GM18511 (cell line): ENCODE measurements at regions not wholly inside any gene's neighbourhood (a gene's known extent, or its start where the extent isn't known, plus 50 kb on each side); places are given as distances from the start of the nearest gene placed in this dataset.

Experiments used
- ATAC-seq: cut with Tn5 transposase; IDR thresholded peaks from one replicate; pipeline ENCODE4 v1.9.1; 2021; ENCODE audit warnings: mild to moderate bottlenecking, moderate library complexity; ENCODE audit not compliant: unreplicated experiment

DNA sequence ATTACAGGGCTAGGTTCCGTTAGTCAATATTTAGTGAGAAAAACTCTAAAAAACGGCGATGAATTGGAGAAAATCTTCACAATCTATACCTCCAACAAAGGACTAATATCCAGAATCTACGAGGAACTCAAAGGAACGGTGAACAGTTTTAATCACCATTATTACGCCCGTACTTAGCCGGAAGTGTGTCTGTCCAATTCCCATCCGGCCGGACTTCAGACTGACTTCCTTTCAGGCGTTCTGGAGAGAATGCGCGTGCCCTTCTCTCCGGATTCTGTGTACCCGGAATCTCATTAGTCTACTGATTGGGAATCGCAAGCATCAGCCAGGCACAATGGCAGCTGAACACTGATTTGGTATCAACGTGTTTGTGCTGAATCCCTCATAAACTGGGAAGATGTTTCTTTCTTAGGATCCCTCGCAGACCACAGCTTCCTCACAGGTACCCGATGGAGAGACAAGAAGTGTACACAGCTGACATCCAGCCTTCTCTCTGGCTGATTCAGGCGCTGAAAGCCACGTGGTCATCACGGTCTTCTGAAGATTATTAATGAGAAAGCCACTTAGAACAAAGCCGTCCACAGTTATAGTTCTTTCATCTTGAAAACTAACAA is 239.9 kb downstream of the ZNF516 start:
- no peak for ATAC-seq

DNA sequence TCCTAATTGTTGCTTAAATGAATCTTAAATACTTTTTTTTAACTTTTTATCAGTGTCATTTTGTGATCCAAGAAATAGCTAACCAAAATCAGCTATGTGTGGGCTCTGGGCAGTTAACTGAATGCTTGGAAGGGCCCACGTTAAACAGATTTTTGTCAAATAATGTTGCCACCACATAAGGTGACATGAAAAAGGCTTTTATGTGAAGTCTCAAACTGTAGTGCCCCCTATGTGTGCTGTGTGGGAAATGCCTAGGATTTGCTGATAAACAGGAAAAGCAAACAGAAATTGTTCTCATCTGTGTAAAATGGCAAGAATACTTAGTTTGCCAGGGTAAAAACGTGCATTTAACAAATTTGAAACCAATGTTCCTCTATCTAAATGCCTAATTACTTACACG is 242.2 kb downstream of the ZNF516 start:
- ATAC-seq = no peak

DNA sequence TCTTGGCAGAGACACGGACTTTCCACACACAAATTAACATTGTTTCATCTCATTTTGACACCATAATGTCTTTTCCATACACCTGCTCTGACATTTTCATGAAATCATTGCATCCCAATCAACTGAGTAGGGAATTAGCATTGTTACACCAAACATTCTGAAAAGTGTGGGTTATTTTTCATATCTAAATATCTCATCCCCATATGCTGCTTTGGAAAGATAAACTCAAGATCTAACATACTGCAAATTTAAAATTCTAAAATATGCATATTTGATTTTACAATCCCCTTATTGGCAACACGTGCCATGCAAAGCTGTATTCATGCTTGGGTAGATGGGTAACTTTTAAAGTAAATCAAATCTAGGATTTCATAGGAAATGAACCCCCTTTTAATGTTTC is 242.9 kb downstream of the ZNF516 start:
- no peak for ATAC-seq

DNA sequence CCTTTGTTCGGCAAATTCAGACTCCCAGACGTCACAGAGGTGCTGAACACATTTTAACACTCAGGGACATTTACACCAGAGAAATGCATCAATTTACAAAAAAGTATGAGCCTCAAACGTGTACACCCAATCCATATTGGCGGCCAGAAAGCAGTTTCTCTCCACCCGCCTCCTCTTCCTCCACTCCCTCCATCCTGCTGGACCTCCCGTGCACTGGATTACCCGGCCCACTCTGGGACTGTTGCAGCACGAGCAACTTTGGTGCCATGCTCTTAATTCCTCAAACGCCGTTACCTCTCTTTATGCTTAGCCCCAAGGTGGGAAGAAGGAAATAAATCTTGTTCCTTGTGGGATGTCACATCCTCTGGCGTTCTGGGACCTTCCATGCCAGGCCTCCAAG is 243.4 kb downstream of the ZNF516 start:
- no peak for ATAC-seq

DNA sequence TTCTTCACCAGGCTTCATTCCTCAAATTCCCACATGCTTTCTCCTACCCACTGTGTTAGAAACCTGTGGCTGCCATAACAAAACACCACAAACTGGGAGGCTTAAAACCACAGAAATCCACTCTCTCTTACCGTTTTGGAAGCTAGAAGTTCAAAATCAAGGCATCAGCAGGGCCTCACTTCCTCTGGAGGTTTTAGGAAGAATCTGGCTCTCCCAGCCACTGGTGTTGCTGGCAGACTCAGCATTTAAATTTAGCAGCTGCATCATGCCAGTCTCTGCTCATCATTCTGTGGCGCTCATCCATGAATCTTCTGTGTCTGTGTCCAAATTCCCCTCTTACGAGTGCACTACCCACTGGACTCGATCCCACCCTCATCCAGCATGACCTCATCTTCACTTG is 248.5 kb downstream of the ZNF516 start:
- ATAC-seq = no peak

DNA sequence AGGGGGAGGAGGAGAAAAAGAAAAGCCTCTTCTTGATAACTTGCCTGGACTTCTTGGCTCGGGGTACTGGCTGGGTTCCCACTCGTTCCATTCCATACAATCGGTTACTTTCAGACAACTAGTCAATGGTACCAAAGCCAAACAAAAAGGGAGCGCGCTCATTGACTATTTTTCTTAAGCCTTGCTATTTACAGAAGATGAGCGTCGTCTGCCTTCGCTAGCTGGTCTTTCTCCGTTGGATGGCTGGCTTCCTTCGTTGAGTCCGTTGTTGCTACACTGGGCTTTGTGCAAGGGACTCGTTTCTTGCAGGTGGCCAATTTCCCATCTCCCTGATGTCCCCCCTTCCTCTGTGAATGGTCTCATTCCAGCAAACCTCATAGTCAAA is 260.4 kb downstream of the ZNF516 start:
- ATAC-seq = no peak

DNA sequence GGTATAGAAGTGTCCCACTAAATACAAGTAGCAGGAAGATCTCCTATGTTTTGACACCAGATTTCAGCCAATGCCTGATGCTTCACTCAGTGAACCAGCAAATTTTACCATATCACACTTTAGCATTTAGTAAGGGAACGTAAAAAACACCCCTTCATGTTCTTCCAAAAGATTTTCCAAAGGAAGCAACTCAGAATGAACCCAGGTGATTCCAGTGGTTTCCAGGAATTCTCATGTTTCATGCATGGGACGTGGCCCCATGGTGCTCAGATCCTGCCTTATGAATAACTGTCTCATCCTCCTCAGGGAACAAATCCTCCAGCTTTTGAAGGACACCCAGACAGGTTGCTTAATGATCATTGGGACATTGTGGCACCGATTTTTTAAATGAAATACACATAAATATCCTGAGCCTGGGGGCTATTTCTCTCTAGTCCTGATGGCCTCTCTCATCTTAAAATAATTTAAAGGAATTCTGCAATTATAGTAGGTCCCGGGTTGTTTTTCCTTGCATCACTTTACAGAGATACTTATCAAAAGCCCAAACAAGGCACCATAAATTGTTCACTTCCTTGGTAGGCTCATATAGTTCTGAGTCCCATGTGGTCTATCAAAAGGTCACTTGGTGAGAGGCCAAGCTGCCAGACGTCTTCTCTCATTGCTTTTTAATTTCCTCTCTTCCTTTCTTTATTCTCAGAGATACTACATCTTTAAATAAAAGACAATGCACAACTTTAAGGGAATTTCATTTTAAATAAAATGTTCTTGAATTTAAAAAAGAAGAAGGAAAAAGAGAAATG is 261.0 kb downstream of the ZNF516 start:
- no peak for ATAC-seq

DNA sequence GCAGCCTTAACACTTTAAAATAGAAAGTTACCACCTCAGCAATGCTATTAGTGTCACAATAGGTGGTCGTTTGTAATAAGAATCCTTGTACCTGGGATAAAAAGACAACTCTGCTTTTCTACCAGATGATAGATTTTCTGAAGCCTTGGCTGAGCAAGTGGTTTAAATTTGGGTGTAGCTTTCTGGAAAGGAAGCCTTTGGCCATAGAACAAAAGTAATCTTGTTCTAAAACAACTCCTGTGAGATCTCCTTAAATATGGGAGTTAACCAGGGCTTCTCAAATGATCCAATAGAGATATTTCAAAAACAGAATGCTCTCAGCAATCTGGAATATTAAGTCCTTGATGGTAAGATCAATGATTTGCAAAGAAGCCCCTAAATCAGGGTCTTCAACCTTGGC is 261.6 kb downstream of the ZNF516 start:
- ATAC-seq = no peak

DNA sequence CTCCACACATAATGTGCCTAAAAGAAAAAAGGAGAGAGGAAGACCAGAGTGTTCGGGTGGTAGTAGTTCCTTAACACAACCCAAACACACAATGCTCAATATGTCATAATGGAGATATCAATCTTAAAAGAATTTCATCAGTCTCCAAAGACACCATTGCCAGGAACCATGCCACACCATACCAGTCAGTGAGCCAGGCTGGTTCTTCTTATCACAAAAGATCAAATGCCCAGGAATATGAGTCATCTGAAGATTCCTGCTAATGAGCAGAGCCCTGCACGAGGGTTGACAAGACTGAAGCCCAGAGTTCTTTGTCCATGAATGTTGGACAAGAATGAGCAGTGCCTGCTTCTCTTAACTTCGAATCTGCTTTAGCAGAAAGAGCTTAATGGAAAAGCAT is 262.3 kb downstream of the ZNF516 start:
- ATAC-seq = no peak

DNA sequence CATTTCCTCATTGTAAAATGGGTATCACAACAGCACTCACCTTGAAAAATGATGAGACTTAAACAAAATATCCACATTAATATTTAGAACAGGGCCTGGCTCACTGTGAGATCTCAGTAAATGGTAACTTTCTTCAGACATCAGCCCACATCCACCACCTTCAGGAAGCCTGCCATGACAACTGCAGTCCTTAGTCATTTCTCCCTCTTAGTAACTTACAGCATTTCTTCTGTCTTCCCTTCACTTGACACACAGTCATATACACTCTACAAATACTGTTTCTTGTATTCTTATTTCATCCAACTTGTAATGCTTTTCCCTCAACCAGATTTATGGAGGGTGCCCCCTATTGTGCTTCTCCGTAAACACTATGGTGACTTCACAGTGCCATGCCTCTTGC is 263.0 kb downstream of the ZNF516 start:
- no peak for ATAC-seq

DNA sequence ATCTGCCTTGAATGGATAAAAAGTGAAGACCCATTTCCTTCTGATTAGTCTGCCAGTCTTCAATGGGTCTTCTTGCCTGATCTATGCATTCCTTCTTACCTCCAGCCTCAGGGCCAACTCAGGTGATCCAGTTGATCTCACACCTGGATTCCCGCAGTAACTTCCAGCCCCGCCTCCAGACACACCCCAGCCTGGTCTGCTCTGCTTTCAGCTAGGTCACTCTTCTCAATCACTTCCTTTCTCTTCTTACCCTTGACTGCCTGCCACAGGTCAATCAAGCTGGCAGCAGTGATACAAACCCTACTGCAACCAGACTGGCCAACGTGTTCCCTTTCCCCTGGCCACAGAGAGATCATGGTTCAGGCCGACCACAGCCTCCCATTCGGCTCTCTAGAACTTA is 263.6 kb downstream of the ZNF516 start:
- ATAC-seq = no peak

DNA sequence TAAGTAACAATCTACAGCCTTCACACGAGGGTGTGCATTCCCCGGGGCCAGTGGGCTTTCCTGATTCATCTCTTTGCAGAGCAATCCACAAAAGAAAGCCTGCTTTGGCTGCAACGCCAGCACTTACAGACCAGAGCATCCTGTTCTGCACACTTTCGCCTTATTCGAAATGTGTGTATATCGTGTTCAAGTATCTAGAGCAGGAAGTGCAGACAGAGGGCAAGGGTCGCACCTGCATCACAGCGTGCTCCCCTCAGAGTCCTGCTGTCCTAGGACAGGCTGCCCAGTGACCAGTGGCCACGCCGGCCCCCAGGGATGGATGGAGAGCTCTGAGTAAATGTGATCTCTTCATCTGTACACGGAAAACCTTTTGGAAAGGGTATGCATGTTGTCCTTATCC is 264.3 kb downstream of the ZNF516 start:
- no peak for ATAC-seq

DNA sequence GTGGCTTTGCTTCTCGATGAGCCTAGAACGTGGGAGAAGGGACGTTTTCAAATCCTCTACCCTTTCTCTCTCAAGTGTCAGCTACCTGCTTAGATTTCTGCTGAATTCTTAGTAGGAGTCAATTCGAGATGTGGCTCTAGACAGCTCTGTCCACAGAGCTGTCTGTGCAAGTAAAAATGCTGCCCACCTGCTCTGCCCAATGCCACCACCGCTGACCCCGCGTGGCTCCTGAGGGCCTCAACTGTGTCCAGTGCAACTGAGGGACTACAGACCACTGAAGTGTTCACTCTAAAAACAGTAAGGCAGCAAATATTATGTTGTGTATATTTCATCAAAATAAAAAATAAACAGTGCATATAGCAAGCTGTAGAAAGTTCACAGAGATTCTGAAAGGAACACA is 266.3 kb downstream of the ZNF516 start:
- no peak for ATAC-seq

DNA sequence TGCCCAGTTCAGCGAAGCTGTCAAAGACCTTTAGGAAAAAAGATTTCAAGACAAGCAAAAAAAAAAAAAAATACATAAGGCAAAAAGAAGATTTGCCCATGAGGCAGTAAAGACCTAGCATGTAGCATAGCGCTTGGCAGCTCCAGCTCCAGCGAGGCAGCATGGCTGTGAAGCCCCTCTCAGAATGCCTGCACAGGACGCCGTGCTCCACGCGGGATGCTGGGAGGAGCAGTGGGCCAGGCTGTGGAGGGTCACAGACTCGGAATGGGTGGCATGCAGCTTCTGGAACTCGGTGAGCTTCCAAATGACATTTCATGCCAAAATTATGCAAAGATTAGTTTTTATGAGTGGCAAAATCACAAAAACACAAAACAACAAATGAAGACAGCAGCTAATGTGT is 267.3 kb downstream of the ZNF516 start:
- ATAC-seq = no peak

DNA sequence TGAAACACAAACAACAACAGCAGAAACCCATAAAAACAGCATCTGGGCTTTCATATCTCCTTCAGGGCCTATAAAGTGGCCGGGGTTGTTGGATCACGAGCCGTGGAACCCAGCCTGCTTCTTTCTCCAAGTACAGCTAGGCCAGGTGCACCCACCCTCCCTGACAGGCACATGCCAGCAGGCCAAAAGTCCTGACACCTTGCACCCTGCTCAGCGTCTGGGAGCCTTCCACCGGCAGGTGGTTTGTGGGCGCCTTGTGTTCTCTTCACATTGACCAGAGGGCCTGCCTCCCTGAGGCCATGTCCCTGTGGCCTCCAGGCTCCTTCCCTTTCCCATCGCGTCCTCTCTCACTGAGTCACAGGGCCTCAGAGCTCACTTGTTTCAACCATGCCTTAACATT is 271.6 kb downstream of the ZNF516 start:
- no peak for ATAC-seq

DNA sequence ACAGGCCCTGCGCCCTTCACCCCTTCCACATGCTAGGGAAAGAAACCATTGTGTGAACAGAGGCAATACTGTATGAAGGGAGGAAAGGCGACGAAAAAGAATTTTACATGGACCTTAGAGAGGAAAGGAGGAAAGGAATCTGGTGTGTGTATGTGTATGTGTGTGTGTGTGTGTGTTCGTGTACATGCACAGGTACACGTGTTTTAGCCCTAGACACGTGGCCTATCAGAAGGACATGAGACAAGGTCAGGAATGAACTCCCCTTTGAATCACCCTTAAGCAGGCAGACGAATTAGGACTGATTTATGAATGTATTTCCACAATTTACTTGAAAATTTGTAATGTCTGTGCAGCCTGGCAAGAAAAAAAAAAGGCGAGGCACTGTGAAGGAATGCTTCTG is 276.0 kb downstream of the ZNF516 start:
- ATAC-seq = no peak

DNA sequence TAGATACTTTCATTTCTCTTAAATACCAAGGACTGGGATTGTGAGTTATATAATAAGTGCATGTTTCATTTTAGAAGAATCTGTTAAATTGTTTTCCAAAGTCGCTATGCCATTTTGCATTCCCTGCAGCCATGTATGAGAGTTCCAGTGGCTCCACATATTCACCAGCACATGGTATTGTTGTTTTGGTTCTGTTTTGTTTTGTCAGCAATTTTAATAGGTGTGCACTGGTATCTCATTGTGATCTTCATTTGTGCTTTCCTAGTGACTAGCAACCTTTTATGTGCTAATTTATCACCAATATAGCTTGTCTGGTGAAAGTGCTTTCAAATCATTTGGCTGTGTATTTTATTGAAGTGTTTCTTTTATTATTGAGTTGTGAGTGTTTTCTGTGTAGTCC is 278.9 kb downstream of the ZNF516 start:
- no peak for ATAC-seq

DNA sequence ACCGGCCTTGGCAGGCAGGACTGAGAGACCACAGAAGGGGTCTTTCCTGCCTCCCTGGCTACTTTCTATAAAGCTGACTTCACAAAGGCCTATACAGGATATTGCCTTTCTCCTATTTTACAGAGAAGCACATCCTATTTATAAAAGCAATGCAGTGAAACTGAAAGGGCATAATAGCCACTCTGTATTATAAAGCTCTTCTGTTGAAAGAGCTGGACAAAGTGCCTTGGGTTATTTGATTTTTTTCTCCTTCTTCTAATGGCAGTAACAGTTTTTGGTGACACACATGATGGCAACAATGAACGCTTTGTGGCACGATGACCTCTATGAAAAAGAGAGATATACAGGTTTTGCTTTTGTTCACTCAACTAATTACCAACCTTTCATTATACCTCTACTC is 281.1 kb downstream of the ZNF516 start:
- no peak for ATAC-seq

DNA sequence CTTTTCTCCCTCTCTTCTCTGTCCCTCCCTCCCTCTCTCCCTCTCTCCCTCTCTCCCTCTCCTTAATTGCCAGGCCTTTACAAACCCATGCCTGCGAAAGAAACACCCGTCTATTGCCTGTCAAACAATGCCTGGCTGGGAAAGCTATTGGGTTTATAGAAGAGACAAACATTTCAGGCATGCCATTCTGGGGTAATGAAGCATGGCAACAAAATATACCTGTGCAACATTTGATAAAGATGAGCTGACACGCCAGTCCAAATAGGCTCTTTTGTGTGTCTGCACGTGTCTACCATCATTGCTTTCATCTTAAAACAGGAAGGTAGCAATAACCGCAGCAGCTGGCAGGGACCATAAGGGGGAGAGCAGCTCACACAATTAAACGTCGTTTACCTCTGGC is 282.1 kb downstream of the ZNF516 start:
- no peak for ATAC-seq

DNA sequence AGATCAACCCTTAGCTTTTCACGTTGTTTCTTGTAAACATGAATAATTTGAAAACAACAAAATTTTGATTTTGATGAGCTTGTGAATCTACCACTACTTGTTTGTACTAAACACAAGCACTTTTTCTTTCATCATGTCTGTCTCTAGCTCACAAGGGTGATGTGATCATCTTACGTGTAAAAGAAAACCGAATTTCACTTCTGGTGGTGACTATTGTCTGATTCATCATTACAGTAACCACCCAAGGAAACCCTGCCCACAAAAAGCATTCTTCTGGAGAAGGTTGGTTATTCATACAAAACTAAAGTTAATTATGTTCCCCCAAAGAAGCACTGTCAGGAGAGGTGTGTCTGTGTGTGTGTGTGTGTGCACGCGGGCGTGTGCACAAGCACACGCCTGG is 285.4 kb downstream of the ZNF516 start:
- no peak for ATAC-seq

DNA sequence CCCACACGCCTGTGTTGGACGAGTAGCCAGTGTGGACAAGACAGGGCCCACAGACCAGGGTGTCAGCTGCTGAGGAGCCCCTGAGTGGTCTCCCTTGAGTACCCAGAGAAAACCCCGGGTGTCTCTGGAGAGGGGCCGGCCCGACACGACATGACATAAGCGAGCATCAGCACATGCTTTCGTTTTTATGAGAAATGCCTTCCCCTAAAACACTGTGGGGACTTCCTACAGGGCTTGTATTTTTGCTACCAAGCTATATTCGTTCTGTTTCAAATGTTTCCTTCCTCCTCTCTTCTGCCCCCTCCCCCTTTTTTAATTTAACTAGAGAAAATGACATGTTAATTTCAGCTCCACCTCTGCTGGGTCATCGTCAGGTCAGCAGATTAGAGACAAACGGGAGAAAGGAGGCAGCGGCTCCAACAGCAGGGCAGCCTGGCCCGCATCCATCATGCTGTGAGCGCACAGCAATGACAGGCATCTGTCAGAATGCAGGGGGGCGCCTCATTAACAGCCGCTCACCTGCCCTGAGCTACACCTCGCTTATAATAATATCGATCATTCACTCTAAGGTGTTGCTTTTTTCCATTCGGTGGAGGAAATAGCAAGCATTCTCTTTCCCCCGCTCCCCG is 286.2 kb downstream of the ZNF516 start:
- ATAC-seq = no peak

DNA sequence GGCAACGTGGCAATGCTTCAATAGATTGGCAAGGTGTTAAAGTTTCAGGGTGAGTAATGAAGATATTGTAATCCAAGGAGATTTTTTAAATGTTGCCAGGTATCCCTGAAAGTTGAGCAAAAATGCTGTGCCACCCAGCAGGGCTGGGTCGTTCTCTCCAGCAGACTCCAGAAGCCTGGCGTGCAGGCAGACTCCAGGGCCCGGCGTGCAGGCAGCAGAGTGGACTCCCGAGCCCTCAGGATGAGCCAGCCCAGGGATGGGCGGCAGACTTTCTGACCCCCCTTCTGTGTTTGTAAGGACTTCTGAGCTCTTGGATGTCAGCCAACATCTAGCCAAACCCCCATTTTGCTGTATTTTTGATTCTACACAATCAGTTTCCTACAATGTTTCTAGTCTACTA is 289.1 kb downstream of the ZNF516 start:
- ATAC-seq = no peak
